Testis (tissue), 2 donors: ENCODE measurements at regions not wholly inside any gene's neighbourhood (a gene's known extent, or its start where the extent isn't known, plus 50 kb on each side); places are given as distances from the start of the nearest gene placed in this dataset.

Experiments
- CTCF ChIP-seq, 3 experiments: fragments of 450-650 bp in 2 of 3; fragments of 200-600 bp in 1 of 3; sonication (generic) in 1 of 3; IDR thresholded peaks; one replicate each; pipeline ENCODE4 v1.5.1; 2016 to 2019; ENCODE audit warnings: antibody characterized with exemption in 3 of 3, mild to moderate bottlenecking in 2 of 3, moderate library complexity in 1 of 3
- POLR2A ChIP-seq: fragments of 450-650 bp; IDR thresholded peaks from one replicate; pipeline ENCODE4 v1.6.1; 2017; ENCODE audit warnings: antibody characterized with exemption, mild to moderate bottlenecking, moderate library complexity

- TF ChIP-seq CTCF (IDR thresholded peaks at IDR 0.05) (no peak), POLR2A (no peak)
These were observed 281.2 kb upstream of the NR2F2 start for GRCh38 chr15:96049323-96049722.
